OCI-LY7 (cell line): ENCODE measurements at regions not wholly inside any gene's neighbourhood (a gene's known extent, or its start where the extent isn't known, plus 50 kb on each side); places are given as distances from the start of the nearest gene placed in this dataset.

Source experiments
- BruUV-seq: library from RNA; stranded (reverse); fragments of 400-500 nt; replicated peaks from 2 replicates; lab custom pipeline; 2021; lab: Mats Ljungman, UMichigan
- CTCF ChIA-PET: fragments of 300-600 bp; sonication (Branson Sonifier 250); formaldehyde crosslinking; loops from one replicate; lab custom pipeline; 2022; ENCODE audit warnings: antibody characterized with exemption; ENCODE audit not compliant: unreplicated experiment; lab: Charles Lee
- POLR2A ChIA-PET: fragments of 300-600 bp; sonication (Branson Sonifier 250); formaldehyde crosslinking; loops from one replicate; lab custom pipeline; 2022; ENCODE audit warnings: antibody characterized with exemption; lab: Charles Lee
- DNase-seq: peaks from one replicate; pipeline ENCODE4 v3.0.0-alpha.2; 2015; ENCODE audit warnings: low spot score
- H2AFZ ChIP-seq: fragments of 200-600 bp; sonication (generic), shearing (Covaris generic); 2 replicates; pipeline ENCODE4 v1.6.1; 2014; ENCODE audit warnings: mild to moderate bottlenecking, antibody characterized with exemption, low read length, moderate library complexity
- H3K27ac ChIP-seq: fragments of 200-600 bp; sonication (generic); 2 replicates; pipeline ENCODE4 v1.5.1; 2014; ENCODE audit warnings: mixed run types, low read depth, mild to moderate bottlenecking, moderate library complexity, low read length, inconsistent platforms; ENCODE audit not compliant: poor library complexity, severe bottlenecking
- H3K36me3 ChIP-seq: fragments of 200-600 bp; sonication (generic); 2 replicates; pipeline ENCODE4 v1.6.1; 2014; ENCODE audit warnings: mild to moderate bottlenecking, antibody characterized with exemption, low read length, moderate library complexity, mixed read lengths; ENCODE audit not compliant: insufficient read depth
- H3K4me1 ChIP-seq: fragments of 200-600 bp; sonication (generic); 2 replicates; pipeline ENCODE4 v1.5.1; 2014; ENCODE audit warnings: mild to moderate bottlenecking, low read length; ENCODE audit not compliant: insufficient read depth, poor library complexity, severe bottlenecking
- H3K4me2 ChIP-seq: fragments of 200-600 bp; sonication (generic); 2 replicates; pipeline ENCODE4 v1.6.1; 2014; ENCODE audit warnings: mild to moderate bottlenecking, low read length
- H3K4me3 ChIP-seq: fragments of 200-600 bp; sonication (generic); 2 replicates; pipeline ENCODE4 v1.5.1; 2014; ENCODE audit warnings: mild to moderate bottlenecking, low read depth, low read length; ENCODE audit not compliant: poor library complexity, severe bottlenecking
- H3K79me2 ChIP-seq: fragments of 200-600 bp; sonication (generic); 2 replicates; pipeline ENCODE4 v1.6.1; 2016; ENCODE audit warnings: low read depth, mild to moderate bottlenecking, low read length, moderate library complexity, mixed read lengths; ENCODE audit not compliant: insufficient read depth
- H3K9me2 ChIP-seq: fragments of 200-600 bp; sonication (generic); 2 replicates; pipeline ENCODE4 v1.6.1; 2016; ENCODE audit warnings: mild to moderate bottlenecking, low read length, mixed read lengths; ENCODE audit not compliant: insufficient read depth
- H3K9me3 ChIP-seq: fragments of 200-600 bp; sonication (generic); 2 replicates; pipeline ENCODE4 v1.6.1; 2014; ENCODE audit warnings: mild to moderate bottlenecking, mixed run types, low read length, mixed read lengths
- H4K20me1 ChIP-seq: fragments of 200-600 bp; sonication (generic); 2 replicates; pipeline ENCODE4 v1.6.1; 2014; ENCODE audit warnings: mild to moderate bottlenecking, antibody characterized with exemption, low read length, moderate library complexity, mixed read lengths; ENCODE audit not compliant: insufficient read depth
- CTCF ChIP-seq: fragments of 200-600 bp; sonication (generic); conservative IDR thresholded peaks from 2 replicates; pipeline ENCODE4 v1.5.1; 2014; ENCODE audit warnings: mild to moderate bottlenecking, antibody characterized with exemption, low read length, moderate library complexity, mixed read lengths
- EZH2phosphoT487 ChIP-seq: fragments of 200-600 bp; sonication (generic); IDR thresholded peaks from 2 replicates; pipeline ENCODE4 v1.6.1; 2018; ENCODE audit warnings: low read depth, borderline replicate concordance, mild to moderate bottlenecking, mixed run types, antibody characterized with exemption, low read length, moderate library complexity, mixed read lengths
- intact Hi-C: fragments of 100-400 bp; cut with micrococcal nuclease; formaldehyde crosslinking; loops from one replicate; pipeline ENCODE4 v1.10.0; 2022; ENCODE audit not compliant: unreplicated experiment

GRCh38 chr12:75589801-75590200 lies 78.4 kb upstream of the KRR1 start:
- Histone ChIP-seq H3K9me3 (no peaks in the 10 kb centered on the region), H3K4me2 (no peak overlapping the region), H3K4me3 (no peak overlapping the region), H3K36me3 (no peaks in the 10 kb centered on the region), H3K4me1 (no peaks in the 10 kb centered on the region), H3K79me2 (no peaks in the 10 kb centered on the region), H3K27ac (no peak overlapping the region), H4K20me1 (no peaks in the 10 kb centered on the region), H3K9me2 (no peaks in the 10 kb centered on the region), H2AFZ (no peak overlapping the region)
- no peak for TF ChIP-seq CTCF
- no peak for TF ChIP-seq EZH2phosphoT487
- ChIA-PET POLR2A (interaction anchor here (0.7 kb wide), 1 partner anchor 87 kb away, joined by 3 read pairs; no protein-coding TSS in a partner anchor), CTCF (no interaction called here)
- intact Hi-C loops, result no loop called here
- DNase-seq, result no peak
- no TSS peak for BruUV-seq

- BruUV-seq, result no TSS peak
- ChIA-PET POLR2A (no interaction called here), CTCF (no interaction called here)
- H3K27ac ChIP-seq, result no peak overlapping the region
- H4K20me1 ChIP-seq, result no peaks in the 10 kb centered on the region
- no peaks in the 10 kb centered on the region for H3K9me3 ChIP-seq
- no peak overlapping the region for H3K4me3 ChIP-seq
- H3K79me2 ChIP-seq, result no peaks in the 10 kb centered on the region
- DNase-seq, result no peak
- intact Hi-C loops, result no loop called here
- TF ChIP-seq CTCF (no peak), EZH2phosphoT487 (no peak)
- H2AFZ ChIP-seq, result no peak overlapping the region
- no peaks in the 10 kb centered on the region for H3K9me2 ChIP-seq
- H3K4me2 ChIP-seq, result no peak overlapping the region
- no peaks in the 10 kb centered on the region for H3K36me3 ChIP-seq
- H3K4me1 ChIP-seq, result no peaks in the 10 kb centered on the region
These were observed 76.1 kb upstream of the KRR1 start for GRCh38 chr12:75587340-75588106.

GRCh38 chr12:75585330-75585729 lies 73.9 kb upstream of the KRR1 start:
- DNase-seq, result no peak
- intact Hi-C loops, result no loop called here
- H3K4me1 ChIP-seq, result no peaks in the 10 kb centered on the region
- no peak overlapping the region for H3K4me2 ChIP-seq
- no peaks in the 10 kb centered on the region for H3K79me2 ChIP-seq
- ChIA-PET POLR2A (interaction anchor here (0.7 kb wide), 1 partner anchor 14 kb away, joined by 4 read pairs; no protein-coding TSS in a partner anchor), CTCF (no interaction called here)
- no peaks in the 10 kb centered on the region for H4K20me1 ChIP-seq
- no peak for TF ChIP-seq EZH2phosphoT487
- TF ChIP-seq CTCF, result no peak
- no TSS peak for BruUV-seq
- H3K4me3 ChIP-seq, result no peak overlapping the region
- no peaks in the 10 kb centered on the region for H3K9me2 ChIP-seq
- no peaks in the 10 kb centered on the region for H3K9me3 ChIP-seq
- H3K27ac ChIP-seq, result no peak overlapping the region
- no peak overlapping the region for H2AFZ ChIP-seq
- H3K36me3 ChIP-seq, result no peaks in the 10 kb centered on the region
